ENCODE measurements at regions not wholly inside any gene's neighbourhood (a gene's known extent, or its start where the extent isn't known, plus 50 kb on each side); places are given as distances from the start of the nearest gene placed in this dataset.

DNA sequence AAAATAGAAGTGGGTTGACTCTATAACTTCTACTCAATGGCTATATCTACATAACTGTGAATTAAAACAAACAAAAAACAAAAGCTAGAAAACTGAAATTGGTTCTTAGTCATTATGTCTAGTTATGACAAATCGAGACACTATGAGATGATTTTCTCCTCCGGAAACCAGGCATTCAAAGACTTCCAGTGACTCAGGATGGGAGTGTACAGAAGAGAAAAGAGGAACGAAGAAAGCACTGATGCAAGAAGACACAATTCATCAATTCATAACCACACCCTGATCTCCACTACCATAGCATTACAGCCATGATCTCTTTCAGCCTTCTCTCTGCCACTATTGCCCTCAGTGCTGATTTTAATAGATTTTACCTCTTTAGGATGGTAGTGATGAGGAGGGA lies 253.6 kb downstream of the CBLL2 start:
- H3K27ac Mint-ChIP-seq = no peak overlapping the region
- H3K27ac ChIP-seq (ENCODE audit: insufficient read length, low read depth, low read length) = no peak overlapping the region

More for the DNA sequence above, 253.6 kb downstream of the CBLL2 start:
- Histone ChIP-seq H3T11ph (ENCODE audit: low read length) (no peak overlapping the region), H3K79me1 (ENCODE audit: insufficient read depth, low read depth, low read length, poor library complexity, severe bottlenecking) (no peaks in the 10 kb centered on the region), H3K79me2 (ENCODE audit: insufficient read depth, low read length) (no peaks in the 10 kb centered on the region), H2BK120ac (ENCODE audit: low read depth, low read length, poor library complexity, severe bottlenecking) (no peak overlapping the region), H4K20me1 (ENCODE audit: control insufficient read depth, insufficient read depth, insufficient read length) (no peaks in the 10 kb centered on the region), H2AFZ (ENCODE audit: low read length) (no peak overlapping the region), H3K56ac (ENCODE audit: insufficient read length, low read depth, low read length) (no peak overlapping the region), H3K14ac (ENCODE audit: insufficient read depth, low read length) (no peak overlapping the region), H3K23me2 (ENCODE audit: insufficient read length, low read depth, low read length, poor library complexity, severe bottlenecking) (no peaks in the 10 kb centered on the region), H4K91ac (ENCODE audit: insufficient read length, low read depth, low read length) (no peak overlapping the region), H2BK20ac (ENCODE audit: low read depth, low read length, poor library complexity, severe bottlenecking) (no peak overlapping the region), H2BK15ac (ENCODE audit: low read depth, low read length) (no peak overlapping the region), H4K8ac (replicated peaks; ENCODE audit: insufficient read length, low read depth, low read length) (no peak overlapping the region), H3K23ac (ENCODE audit: insufficient read length, low read depth, low read length) (no peak overlapping the region), H2AK5ac (ENCODE audit: insufficient read length, low read length) (no peak overlapping the region), H2BK5ac (ENCODE audit: insufficient read length, low read length) (no peak overlapping the region), H3K27me3 (ENCODE audit: insufficient read depth, low read length) (no peaks in the 10 kb centered on the region), H4K5ac (ENCODE audit: insufficient read length, low read depth, low read length) (no peak overlapping the region), H3K4me2 (ENCODE audit: insufficient read depth, insufficient read length, low read length) (no peak overlapping the region), H3K4ac (ENCODE audit: low read depth, low read length) (no peak overlapping the region), H2BK12ac (ENCODE audit: insufficient read length, low read depth, low read length) (no peak overlapping the region), H3K9ac (ENCODE audit: extremely low read depth, insufficient read length, low read length) (no peak overlapping the region), H3K4me1 (ENCODE audit: insufficient read depth, low read length) (no peaks in the 10 kb centered on the region), H3K9me3 (ENCODE audit: control insufficient read depth, low read depth, low read length) (no peaks in the 10 kb centered on the region), H3K18ac (ENCODE audit: insufficient read length, low read depth, low read length) (no peak overlapping the region)
- TF ChIP-seq, protein P1, sequence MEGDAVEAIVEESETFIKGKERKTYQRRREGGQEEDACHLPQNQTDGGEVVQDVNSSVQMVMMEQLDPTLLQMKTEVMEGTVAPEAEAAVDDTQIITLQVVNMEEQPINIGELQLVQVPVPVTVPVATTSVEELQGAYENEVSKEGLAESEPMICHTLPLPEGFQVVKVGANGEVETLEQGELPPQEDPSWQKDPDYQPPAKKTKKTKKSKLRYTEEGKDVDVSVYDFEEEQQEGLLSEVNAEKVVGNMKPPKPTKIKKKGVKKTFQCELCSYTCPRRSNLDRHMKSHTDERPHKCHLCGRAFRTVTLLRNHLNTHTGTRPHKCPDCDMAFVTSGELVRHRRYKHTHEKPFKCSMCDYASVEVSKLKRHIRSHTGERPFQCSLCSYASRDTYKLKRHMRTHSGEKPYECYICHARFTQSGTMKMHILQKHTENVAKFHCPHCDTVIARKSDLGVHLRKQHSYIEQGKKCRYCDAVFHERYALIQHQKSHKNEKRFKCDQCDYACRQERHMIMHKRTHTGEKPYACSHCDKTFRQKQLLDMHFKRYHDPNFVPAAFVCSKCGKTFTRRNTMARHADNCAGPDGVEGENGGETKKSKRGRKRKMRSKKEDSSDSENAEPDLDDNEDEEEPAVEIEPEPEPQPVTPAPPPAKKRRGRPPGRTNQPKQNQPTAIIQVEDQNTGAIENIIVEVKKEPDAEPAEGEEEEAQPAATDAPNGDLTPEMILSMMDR (conservative IDR thresholded peaks at IDR 0.05) = no peak
- Mint-ChIP-seq H3K36me3 (ENCODE audit: insufficient read depth in 1 of 3, low read depth in 3 of 3) (no peaks in the 10 kb centered on the region), H3K4me3 (no peak overlapping the region), H3K4me1 (no peaks in the 10 kb centered on the region), H3K27me3 (ENCODE audit: low read depth) (no peaks in the 10 kb centered on the region), H3K9me3 (peaks cover 3 to 44% of the 10 kb centered on the region in 2 experiments; a peak in 4 of 5 replicates)
- WGBS (ENCODE audit: extremely low coverage, insufficient read length, low lambda C conversion rate) = no CpG with 5 or more reads among the region's 3 CpGs
- DNase-seq = no peak
